Heart right ventricle (tissue), 16 donors: ENCODE measurements at regions not wholly inside any gene's neighbourhood (a gene's known extent, or its start where the extent isn't known, plus 50 kb on each side); places are given as distances from the start of the nearest gene placed in this dataset.

Experiments
- ATAC-seq, 8 donors: fragments of 200-7000 bp; cut with Tn5 transposase; one replicate each; pipeline ENCODE4 v1.9.1; 2020; ENCODE audit warnings: mild to moderate bottlenecking in 8 of 8, moderate library complexity in 8 of 8, moderate number of reproducible peaks in 1 of 8
- DNase-seq, 2 donors: peaks; one replicate each; pipeline ENCODE4 v3.0.0-alpha.2; 2020
- H3K27ac ChIP-seq, 10 donors: fragments of 200-600 bp; sonication (generic) in 2 of 10; one replicate each; pipeline versions ENCODE4 v1.5.0 to v1.8.0; 2020 to 2022; ENCODE audit warnings: mild to moderate bottlenecking in 3 of 10
- H3K27me3 ChIP-seq, 7 donors: fragments of 200-600 bp; one replicate each; pipeline ENCODE4 v1.8.0; 2021 to 2022; ENCODE audit warnings: mild to moderate bottlenecking in 2 of 7
- H3K36me3 ChIP-seq, 9 donors: fragments of 200-600 bp; sonication (generic) in 1 of 9; one replicate each; pipeline versions ENCODE4 v1.5.0 to v1.8.0; 2020 to 2022; ENCODE audit warnings: mild to moderate bottlenecking in 2 of 9
- H3K4me1 ChIP-seq, 9 donors: fragments of 200-600 bp; sonication (generic) in 1 of 9; one replicate each; pipeline versions ENCODE4 v1.5.0 to v1.8.0; 2020 to 2022; ENCODE audit warnings: mild to moderate bottlenecking in 4 of 9
- H3K4me3 ChIP-seq, 10 donors: fragments of 200-600 bp; sonication (generic) in 2 of 10; one replicate each; pipeline versions ENCODE4 v1.5.0 to v1.8.0; 2020 to 2022; ENCODE audit warnings: mild to moderate bottlenecking in 7 of 10, moderate library complexity in 2 of 10
- H3K9me3 ChIP-seq, 11 donors: fragments of 200-600 bp in 10 of 11; sonication (generic) in 2 of 11; one replicate each; pipeline versions ENCODE4 v1.5.0 to v1.8.0; 2013 to 2022; ENCODE audit warnings: mild to moderate bottlenecking in 2 of 11, control low read depth in 1 of 11, moderate library complexity in 1 of 11
- CTCF ChIP-seq, 9 donors: fragments of 200-600 bp; sonication (generic) in 2 of 9; IDR thresholded peaks; one replicate each; pipeline versions ENCODE4 v1.5.0 to v1.8.0; 2021 to 2022; ENCODE audit warnings: antibody characterized with exemption in 9 of 9, mild to moderate bottlenecking in 5 of 9, moderate library complexity in 1 of 9
- WGBS, 2 donors: extraction: QIAGEN DNeasy Blood & Tissue Kit; methylation state at CpG; one replicate each; pipeline ENCODE4 v1.1.7; 2013; ENCODE audit warnings: inconsistent platforms in 1 of 2; 5-methylcytosine and 5-hydroxymethylcytosine counted together
- intact Hi-C, 10 donors: fragments of 100-400 bp; cut with DNase I; formaldehyde crosslinking; loops; one replicate each; pipeline versions ENCODE4 v1.11.1 to v1.14.2; 2022
- donor health status: Arrhythmogenic right ventricular cardiomyopathy.
- donor health status: ischemic (EF 13 %, LVEDD 7.1; RV severe dilation, severe dysfunction).
- donor health status: healthy with polysubstance abuse.
- donor health status: DM: no; HTN: yes; CAD: no.
- donor health status: DM: no; HTN: no; CAD: no.
- donor health status: ischemic (EF 25% LVEDD 6.9; RV normal size, moderate dysfunction).
- donor health status: ischemic (EF 25% LVEDD 5.7; RV mildly dilated, moderate dysfunction).
- donor health status: healthy.
- donor health status: DM: yes; HTN: yes; CAD: no.
- donor health status: Ischemic cardiomyopathy.
- donor health status: ischemic (EF 35%, LVEDD 5.7; RV mildly dilated, moderate dysfunction).
- donor health status: nonischemic (EF 11% LVEDD 7.7; RV severe dilation, severe dysfunction).
- donor health status: DM: yes; HTN: yes; CAD: no.
- donor health status: PGD.
- donor health status: ischemic (EF 29% LVEDD 5.4; RV normal size, mild dysfunction).
- donor health status: nonischemic (EF 23%, LVEDD 6.1; RV moderate dilation, normal function).

GRCh38 chr13:82216165-82216564, 1666.1 kb downstream of the SLITRK1 start:
- intact Hi-C loops: no loop called here
- 68 to 81% methylated on average over 1 of the region's 1 CpG for WGBS, 2 donors

GRCh38 chr13:82214341-82214740, 1667.9 kb downstream of the SLITRK1 start:
- intact Hi-C loops: no loop called here
- no peaks in the 10 kb centered on the region for H3K36me3 ChIP-seq
- DNase-seq: no peak
- peaks cover 0 to 48% (median 13%) of the 10 kb centered on the region in 11 donors for H3K9me3 ChIP-seq
- no peaks in the 10 kb centered on the region for H3K27me3 ChIP-seq
- H3K27ac ChIP-seq: no peak overlapping the region
- H3K4me3 ChIP-seq: no peak overlapping the region
- no peaks in the 10 kb centered on the region for H3K4me1 ChIP-seq
- TF ChIP-seq CTCF (IDR thresholded peaks at IDR 0.05): no peak
- ATAC-seq: no peak

More at GRCh38 chr13:82216165-82216564, 1666.1 kb downstream of the SLITRK1 start:
- no peak for ATAC-seq
- Histone ChIP-seq H3K36me3 (no peaks in the 10 kb centered on the region), H3K27ac (no peak overlapping the region), H3K4me1 (no peaks in the 10 kb centered on the region), H3K4me3 (no peak overlapping the region), H3K9me3 (peaks cover 0 to 47% (median 13%) of the 10 kb centered on the region in 11 donors), H3K27me3 (no peaks in the 10 kb centered on the region)
- DNase-seq: no peak
- no peak for TF ChIP-seq CTCF (IDR thresholded peaks at IDR 0.05)

- peaks cover 0 to 41% (median 0%) of the 10 kb centered on the region in 11 donors for H3K9me3 ChIP-seq
- no peak overlapping the region for H3K4me3 ChIP-seq
- no peak for TF ChIP-seq CTCF (IDR thresholded peaks at IDR 0.05)
- WGBS, 2 donors: 80 to 87% methylated on average over 6 of the region's 6 CpGs
- DNase-seq: no peak
- no peaks in the 10 kb centered on the region for H3K4me1 ChIP-seq
- H3K27ac ChIP-seq: no peak overlapping the region
- no peak for ATAC-seq
- H3K27me3 ChIP-seq: no peaks in the 10 kb centered on the region
- H3K36me3 ChIP-seq: no peaks in the 10 kb centered on the region
- intact Hi-C loops: no loop called here
These were observed 1676.0 kb downstream of the SLITRK1 start for GRCh38 chr13:82206241-82206640.

GRCh38 chr13:82202398-82202797, 1679.9 kb downstream of the SLITRK1 start:
- Histone ChIP-seq H3K27me3 (no peaks in the 10 kb centered on the region), H3K4me3 (no peak overlapping the region), H3K36me3 (no peaks in the 10 kb centered on the region), H3K27ac (no peak overlapping the region), H3K4me1 (no peaks in the 10 kb centered on the region), H3K9me3 (peaks cover 0 to 22% (median 0%) of the 10 kb centered on the region in 11 donors)
- DNase-seq (no peak), ATAC-seq (no peak)
- TF ChIP-seq CTCF (IDR thresholded peaks at IDR 0.05): no peak
- intact Hi-C loops: no loop called here
- 44 to 59% methylated on average over 1 of the region's 1 CpG for WGBS, 2 donors
